ENCODE measurements at regions not wholly inside any gene's neighbourhood (a gene's known extent, or its start where the extent isn't known, plus 50 kb on each side); places are given as distances from the start of the nearest gene placed in this dataset.

DNA sequence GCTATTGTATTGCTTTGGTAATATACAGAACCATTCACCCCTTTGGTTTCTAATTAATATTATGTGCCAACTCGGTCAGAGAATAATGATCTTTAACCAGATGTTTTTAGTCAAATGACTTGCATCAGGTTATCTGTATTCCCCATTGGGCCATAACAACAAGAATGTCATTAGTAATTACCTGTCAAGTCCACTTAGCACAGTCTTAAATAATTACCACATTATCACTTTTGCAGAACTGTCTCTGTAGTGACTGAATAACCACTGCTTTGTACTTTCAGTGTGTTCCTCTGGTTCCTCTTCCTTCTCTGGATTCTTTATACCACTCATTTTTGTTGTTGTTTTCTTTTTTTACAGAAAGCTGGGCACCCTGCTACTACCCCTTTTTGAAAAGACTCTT, 257.7 kb upstream of the SPOCK3 start:
- no peak overlapping the region for H3K4me3 ChIP-seq
- no peak overlapping the region for H3K27ac ChIP-seq
- intact Hi-C loops (cut with DNase I), result loop anchor here in 1 of 4 donors (5.0 kb wide), 1 partner anchor 330 kb away; no protein-coding TSS in a partner anchor
- WGBS, 3 donors, result 2 to 17% (median 12%) methylated on average over 1 of the region's 1 CpG
- TF ChIP-seq EP300 (IDR thresholded peaks at IDR 0.05) (no peak), POLR2A (IDR thresholded peaks at IDR 0.05) (no peak), CTCF (IDR thresholded peaks at IDR 0.05) (no peak)
- H3K27me3 ChIP-seq, result no peaks in the 10 kb centered on the region
- H3K4me1 ChIP-seq (ENCODE audit: insufficient read depth), result no peaks in the 10 kb centered on the region
- no peaks in the 10 kb centered on the region for H3K36me3 ChIP-seq
- DNase-seq, result no peak
- H3K9me3 ChIP-seq, result no peaks in the 10 kb centered on the region

DNA sequence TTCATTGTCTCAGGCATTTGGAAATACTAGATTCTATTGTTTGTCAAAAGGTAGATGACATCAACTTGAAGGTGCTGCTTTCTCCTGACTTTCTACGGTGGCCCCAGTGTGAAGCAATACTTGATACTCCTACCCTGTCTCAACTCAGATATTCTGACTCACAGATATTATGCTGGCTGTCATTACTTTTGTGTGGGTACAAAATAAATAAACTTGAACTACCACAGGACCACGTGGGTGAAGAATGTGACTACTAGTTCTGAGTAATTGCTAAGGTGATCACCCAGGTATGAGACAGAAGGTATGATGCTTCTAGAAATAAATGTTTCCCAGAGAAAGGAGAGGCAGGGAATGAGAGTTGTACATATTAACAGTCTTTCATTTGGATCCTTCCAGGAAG, 275.3 kb upstream of the SPOCK3 start:
- Histone ChIP-seq H3K4me3 (no peak overlapping the region), H3K27me3 (no peaks in the 10 kb centered on the region), H3K27ac (no peak overlapping the region), H3K36me3 (no peaks in the 10 kb centered on the region), H3K9me3 (no peaks in the 10 kb centered on the region), H3K4me1 (ENCODE audit: insufficient read depth) (no peaks in the 10 kb centered on the region)
- 65 to 75% (median 70%) methylated on average over 2 of the region's 2 CpGs for whole genome bisulfite sequencing, 3 donors
- no peak for DNase-seq
- intact Hi-C loops (cut with DNase I), result no loop called here
- TF ChIP-seq EP300 (IDR thresholded peaks at IDR 0.05), result no peak
- TF ChIP-seq CTCF (IDR thresholded peaks at IDR 0.05), result no peak
- no peak for TF ChIP-seq POLR2A (IDR thresholded peaks at IDR 0.05)

DNA sequence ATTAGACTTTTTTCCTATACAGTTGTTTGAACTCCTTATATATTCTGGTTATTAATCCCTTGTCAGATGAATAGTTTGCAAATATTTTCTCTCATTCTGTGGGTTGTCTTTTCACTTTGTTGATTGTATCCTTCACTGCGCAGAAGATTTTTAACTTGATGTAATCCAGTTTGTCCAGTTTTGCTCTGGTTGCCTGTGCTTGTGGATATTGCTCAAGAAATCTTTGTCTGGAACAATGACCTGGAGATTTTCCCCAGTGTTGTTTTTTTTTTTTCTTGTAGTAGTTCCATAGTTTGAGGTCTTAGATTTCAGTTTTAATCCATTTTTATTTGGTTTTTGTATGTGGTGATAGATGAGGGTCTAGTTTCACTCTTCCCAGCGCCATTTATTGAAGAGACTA, 289.8 kb upstream of the SPOCK3 start:
- no peak for DNase-seq
- no peak overlapping the region for H3K27ac ChIP-seq
- no peaks in the 10 kb centered on the region for H3K27me3 ChIP-seq
- no peak overlapping the region for H3K4me3 ChIP-seq
- intact Hi-C loops (cut with DNase I), result no loop called here
- 88 to 94% (median 94%) methylated on average over 2 of the region's 2 CpGs for WGBS, 3 donors
- no peaks in the 10 kb centered on the region for H3K9me3 ChIP-seq
- no peaks in the 10 kb centered on the region for H3K4me1 ChIP-seq (ENCODE audit: insufficient read depth)
- no peaks in the 10 kb centered on the region for H3K36me3 ChIP-seq
- TF ChIP-seq CTCF (IDR thresholded peaks at IDR 0.05), result no peak
- no peak for TF ChIP-seq POLR2A (IDR thresholded peaks at IDR 0.05)
- no peak for TF ChIP-seq EP300 (IDR thresholded peaks at IDR 0.05)

DNA sequence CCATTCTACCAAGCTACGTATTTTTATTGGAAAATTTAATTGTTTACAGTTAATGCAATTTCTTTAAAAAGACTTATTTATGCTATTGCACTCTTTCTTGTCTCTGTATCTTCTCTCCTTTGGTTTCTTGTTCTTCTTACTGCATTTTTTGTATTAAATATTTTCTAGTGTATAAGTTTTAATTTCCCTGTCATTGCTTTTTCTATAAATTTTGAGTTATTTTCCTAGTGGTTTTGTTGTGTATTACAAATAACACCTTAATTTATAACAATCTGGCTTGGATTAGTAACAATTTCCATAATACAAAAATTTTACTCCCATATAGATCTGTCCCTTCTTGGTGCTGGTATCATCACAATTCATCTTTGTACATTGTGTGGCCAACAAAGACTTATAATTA, 303.5 kb upstream of the SPOCK3 start:
- H3K4me3 ChIP-seq, result no peak overlapping the region
- no peak overlapping the region for H3K27ac ChIP-seq
- no peaks in the 10 kb centered on the region for H3K36me3 ChIP-seq
- no peaks in the 10 kb centered on the region for H3K9me3 ChIP-seq
- intact Hi-C loops (cut with DNase I), result no loop called here
- WGBS, 3 donors, result 86 to 87% (median 87%) methylated on average over 1 of the region's 1 CpG
- TF ChIP-seq POLR2A (IDR thresholded peaks at IDR 0.05) (no peak), CTCF (IDR thresholded peaks at IDR 0.05) (no peak), EP300 (IDR thresholded peaks at IDR 0.05) (no peak)
- no peaks in the 10 kb centered on the region for H3K27me3 ChIP-seq
- H3K4me1 ChIP-seq (ENCODE audit: insufficient read depth), result no peaks in the 10 kb centered on the region
- DNase-seq, result no peak

GRCh38 chr4:167541286-167541685, 307.0 kb upstream of the SPOCK3 start:
- Histone ChIP-seq H3K4me3 (no peak overlapping the region), H3K27ac (no peak overlapping the region), H3K36me3 (no peaks in the 10 kb centered on the region), H3K9me3 (no peaks in the 10 kb centered on the region), H3K27me3 (no peaks in the 10 kb centered on the region), H3K4me1 (ENCODE audit: insufficient read depth) (no peaks in the 10 kb centered on the region)
- intact Hi-C loops (cut with DNase I), result no loop called here
- no peak for TF ChIP-seq CTCF (IDR thresholded peaks at IDR 0.05)
- TF ChIP-seq POLR2A (IDR thresholded peaks at IDR 0.05), result no peak
- no peak for TF ChIP-seq EP300 (IDR thresholded peaks at IDR 0.05)
- 46 to 60% (median 50%) methylated on average over 3 of the region's 3 CpGs for WGBS, 3 donors
- DNase-seq, result no peak

Measured in ovary (tissue), 7 donors.